ENCODE measurements at regions not wholly inside any gene's neighbourhood (a gene's known extent, or its start where the extent isn't known, plus 50 kb on each side); places are given as distances from the start of the nearest gene placed in this dataset.

DNA sequence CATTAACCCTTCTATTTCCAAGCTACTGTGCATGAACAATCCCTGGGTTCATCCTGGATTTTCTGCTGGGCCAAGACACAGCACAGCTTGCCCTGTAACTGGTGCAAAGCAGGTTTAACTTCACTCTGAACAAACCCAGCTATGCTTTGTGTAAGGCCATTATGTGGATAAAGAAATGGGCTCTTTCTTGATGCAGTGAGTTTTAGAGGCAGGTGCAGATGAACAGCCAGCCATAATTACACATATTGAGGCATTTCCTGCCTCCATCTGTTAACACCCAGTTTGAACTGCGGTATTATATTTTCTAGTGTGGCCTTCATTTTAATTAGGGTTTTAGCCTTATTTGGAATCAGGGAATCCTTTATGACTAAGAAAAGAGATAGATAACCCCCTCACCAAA is 68.7 kb upstream of the ARX start:
- H3K36me3 ChIP-seq, result no peaks in the 10 kb centered on the region
- H3K4me3 ChIP-seq, result no peak overlapping the region
- no peaks in the 10 kb centered on the region for H3K27me3 ChIP-seq (ENCODE audit: low read depth)
- no peaks in the 10 kb centered on the region for H3K4me1 ChIP-seq
- TF ChIP-seq, protein P1, sequence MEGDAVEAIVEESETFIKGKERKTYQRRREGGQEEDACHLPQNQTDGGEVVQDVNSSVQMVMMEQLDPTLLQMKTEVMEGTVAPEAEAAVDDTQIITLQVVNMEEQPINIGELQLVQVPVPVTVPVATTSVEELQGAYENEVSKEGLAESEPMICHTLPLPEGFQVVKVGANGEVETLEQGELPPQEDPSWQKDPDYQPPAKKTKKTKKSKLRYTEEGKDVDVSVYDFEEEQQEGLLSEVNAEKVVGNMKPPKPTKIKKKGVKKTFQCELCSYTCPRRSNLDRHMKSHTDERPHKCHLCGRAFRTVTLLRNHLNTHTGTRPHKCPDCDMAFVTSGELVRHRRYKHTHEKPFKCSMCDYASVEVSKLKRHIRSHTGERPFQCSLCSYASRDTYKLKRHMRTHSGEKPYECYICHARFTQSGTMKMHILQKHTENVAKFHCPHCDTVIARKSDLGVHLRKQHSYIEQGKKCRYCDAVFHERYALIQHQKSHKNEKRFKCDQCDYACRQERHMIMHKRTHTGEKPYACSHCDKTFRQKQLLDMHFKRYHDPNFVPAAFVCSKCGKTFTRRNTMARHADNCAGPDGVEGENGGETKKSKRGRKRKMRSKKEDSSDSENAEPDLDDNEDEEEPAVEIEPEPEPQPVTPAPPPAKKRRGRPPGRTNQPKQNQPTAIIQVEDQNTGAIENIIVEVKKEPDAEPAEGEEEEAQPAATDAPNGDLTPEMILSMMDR (IDR thresholded peaks at IDR 0.05; ENCODE audit: borderline replicate concordance), result no peak
- no peak overlapping the region for H3K27ac ChIP-seq (replicated peaks)
- no peaks in the 10 kb centered on the region for H3K9me3 ChIP-seq (replicated peaks)
- no peak for DNase-seq
- intact Hi-C loops (cut with micrococcal nuclease), result no loop called here

DNA sequence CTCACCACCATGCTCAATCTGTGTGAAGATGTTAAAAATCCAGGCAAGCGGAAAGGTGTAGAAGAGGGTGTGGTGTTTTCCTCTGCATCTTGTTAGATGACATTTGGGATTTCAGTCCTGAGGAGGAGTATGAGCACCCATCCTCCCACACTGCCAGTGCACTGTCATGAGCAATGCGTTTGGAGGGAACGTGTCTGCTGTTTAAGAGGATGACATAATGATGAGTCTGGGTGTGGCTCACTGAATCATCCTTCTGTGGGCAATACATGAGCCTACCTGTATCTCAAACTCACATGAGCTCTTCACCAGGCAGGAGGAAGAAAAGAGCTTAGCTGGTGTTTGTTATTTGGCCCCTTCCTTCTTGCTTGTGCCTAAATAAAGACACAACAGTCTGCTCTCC is 67.9 kb upstream of the ARX start:
- Histone ChIP-seq H3K4me1 (no peaks in the 10 kb centered on the region), H3K36me3 (no peaks in the 10 kb centered on the region), H3K4me3 (no peak overlapping the region), H3K9me3 (replicated peaks) (no peaks in the 10 kb centered on the region), H3K27me3 (ENCODE audit: low read depth) (no peaks in the 10 kb centered on the region), H3K27ac (replicated peaks) (no peak overlapping the region)
- TF ChIP-seq, protein P1 (IDR thresholded peaks at IDR 0.05; ENCODE audit: borderline replicate concordance), result no peak
- DNase-seq, result no peak
- intact Hi-C loops (cut with micrococcal nuclease), result no loop called here

DNA sequence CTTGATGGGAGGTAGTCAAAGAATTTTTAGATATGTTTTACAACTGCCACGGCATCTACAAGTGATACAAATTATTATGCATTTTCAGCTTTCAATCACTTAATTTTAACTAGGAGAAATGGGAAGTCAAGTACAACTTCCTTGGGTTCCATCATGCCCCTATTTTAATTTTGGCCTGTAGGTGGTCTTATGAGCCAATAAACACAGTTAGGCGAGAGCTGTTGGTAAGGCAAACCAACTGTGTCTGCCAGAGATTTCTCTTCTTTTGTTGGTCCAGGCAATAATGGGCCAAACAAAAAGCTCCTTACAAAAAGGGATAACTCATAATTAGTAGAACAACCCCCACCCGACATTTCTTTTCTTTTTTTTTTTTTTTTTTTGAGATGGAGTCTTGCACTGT is 63.3 kb upstream of the ARX start:
- H3K9me3 ChIP-seq (replicated peaks), result no peaks in the 10 kb centered on the region
- TF ChIP-seq, protein P1 (IDR thresholded peaks at IDR 0.05; ENCODE audit: borderline replicate concordance), result no peak
- no peaks in the 10 kb centered on the region for H3K27me3 ChIP-seq (ENCODE audit: low read depth)
- intact Hi-C loops (cut with micrococcal nuclease), result no loop called here
- H3K27ac ChIP-seq (replicated peaks), result no peak overlapping the region
- no peak overlapping the region for H3K4me3 ChIP-seq
- H3K4me1 ChIP-seq, result no peaks in the 10 kb centered on the region
- DNase-seq, result no peak
- H3K36me3 ChIP-seq, result no peaks in the 10 kb centered on the region

DNA sequence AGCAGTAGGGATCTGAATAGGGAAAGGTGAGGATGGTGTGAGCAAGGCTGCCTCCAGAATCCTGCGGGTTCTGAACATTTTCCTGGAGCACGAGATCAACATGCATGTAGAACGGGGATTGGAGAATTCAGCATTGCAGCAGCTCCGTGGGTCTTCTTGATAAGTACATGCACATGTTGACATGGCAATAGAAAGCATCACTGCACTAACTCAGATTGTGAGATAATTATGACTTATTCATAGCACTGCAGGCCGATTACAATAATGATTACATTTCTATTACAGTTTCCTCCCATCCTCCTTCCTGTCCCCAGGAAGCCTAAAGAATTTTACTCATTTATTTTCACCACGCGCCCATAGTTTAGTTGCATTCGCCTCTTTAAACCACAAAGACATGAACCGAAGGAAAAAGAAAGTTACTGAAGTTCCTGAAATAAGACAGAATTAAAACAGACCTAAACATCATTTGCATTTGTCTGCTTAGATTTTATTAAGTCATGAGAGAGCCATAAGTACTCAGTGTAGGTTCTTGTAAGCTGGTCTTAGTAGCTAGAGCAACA is 61.3 kb upstream of the ARX start:
- Histone ChIP-seq H3K4me1 (no peaks in the 10 kb centered on the region), H3K27ac (replicated peaks) (no peak overlapping the region), H3K9me3 (replicated peaks) (no peaks in the 10 kb centered on the region), H3K4me3 (no peak overlapping the region), H3K36me3 (no peaks in the 10 kb centered on the region), H3K27me3 (ENCODE audit: low read depth) (no peaks in the 10 kb centered on the region)
- no peak for DNase-seq
- TF ChIP-seq, protein P1 (IDR thresholded peaks at IDR 0.05; ENCODE audit: borderline replicate concordance), result no peak
- intact Hi-C loops (cut with micrococcal nuclease), result no loop called here

DNA sequence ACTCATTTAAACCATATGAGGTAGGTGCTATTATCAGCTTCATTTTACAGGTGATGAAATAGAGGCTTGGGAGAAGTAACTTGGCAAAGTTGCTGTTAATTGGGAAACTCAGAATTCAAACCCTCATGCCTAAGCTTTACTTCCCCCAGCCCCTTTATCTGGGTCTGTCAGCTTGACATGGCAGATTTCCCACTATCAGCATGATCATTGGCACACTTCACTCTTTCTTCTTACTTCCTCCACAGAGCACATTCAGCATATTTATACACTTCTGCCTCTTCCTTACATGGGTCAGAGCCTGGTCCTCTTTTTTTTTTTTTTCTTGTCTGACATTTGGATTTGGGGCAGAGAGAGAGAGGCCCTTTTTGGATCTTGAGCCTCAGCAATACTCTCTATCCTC is 56.5 kb upstream of the ARX start:
- H3K27me3 ChIP-seq (ENCODE audit: low read depth), result no peaks in the 10 kb centered on the region
- intact Hi-C loops (cut with micrococcal nuclease), result no loop called here
- no peak overlapping the region for H3K27ac ChIP-seq (replicated peaks)

More for the DNA sequence above, 56.5 kb upstream of the ARX start:
- no peaks in the 10 kb centered on the region for H3K36me3 ChIP-seq
- DNase-seq, result no peak
- H3K4me1 ChIP-seq, result no peaks in the 10 kb centered on the region
- no peaks in the 10 kb centered on the region for H3K9me3 ChIP-seq (replicated peaks)
- TF ChIP-seq, protein P1 (IDR thresholded peaks at IDR 0.05; ENCODE audit: borderline replicate concordance), result no peak
- no peak overlapping the region for H3K4me3 ChIP-seq

Measured in left ventricle myocardium inferior (tissue), 1 donor.